Body of pancreas (tissue), 4 donors: ENCODE measurements at regions not wholly inside any gene's neighbourhood (a gene's known extent, or its start where the extent isn't known, plus 50 kb on each side); places are given as distances from the start of the nearest gene placed in this dataset.

Source experiments
- CTCF ChIP-seq, 7 experiments: fragments of 450-650 bp in 4 of 7; fragments of 200-600 bp in 3 of 7; sonication (generic) in 3 of 7; IDR thresholded peaks; one replicate each; pipeline ENCODE4 v1.5.1; 2016 to 2019; ENCODE audit warnings: antibody characterized with exemption in 7 of 7
- POLR2A ChIP-seq, 3 donors: fragments of 450-650 bp; IDR thresholded peaks; one replicate each; pipeline ENCODE4 v1.6.1; 2016; ENCODE audit warnings: antibody characterized with exemption in 3 of 3, mild to moderate bottlenecking in 2 of 3

GRCh38 chr5:54705994-54706653, 188.6 kb downstream of the SNX18 start:
- TF ChIP-seq CTCF (IDR thresholded peaks at IDR 0.05) (no peak), POLR2A (IDR thresholded peaks at IDR 0.05) (no peak)
